ENCODE measurements at regions not wholly inside any gene's neighbourhood (a gene's known extent, or its start where the extent isn't known, plus 50 kb on each side); places are given as distances from the start of the nearest gene placed in this dataset.

GRCh38 chr10:128687408-128687807 lies 561.2 kb upstream of the MKI67 start:
- peaks cover 0 to 9% of the 10 kb centered on the region in 2 experiments; a peak in 1 of 4 replicates for H3K4me1 ChIP-seq (ENCODE audit: control insufficient read depth in 1 of 2, insufficient read depth in 2 of 2, low read length in 2 of 2)
- no peak overlapping the region for H3K4me2 ChIP-seq (ENCODE audit: low read length)
- H3K4me3 ChIP-seq (replicated peaks in 1 of 2; ENCODE audit: low read depth in 1 of 2, low read length in 2 of 2), result no peak overlapping the region
- H3K9ac ChIP-seq (ENCODE audit: low read length), result no peak overlapping the region
- H3K27ac ChIP-seq (ENCODE audit: low read depth, low read length), result no peak overlapping the region
- peaks cover 71% of the 10 kb centered on the region for H3K27me3 ChIP-seq (ENCODE audit: insufficient read depth, low read length)
- no peaks in the 10 kb centered on the region for H4K20me1 ChIP-seq (ENCODE audit: insufficient read depth)
- no peak for ATAC-seq
- TF ChIP-seq MAX (IDR thresholded peaks at IDR 0.05) (no peak), ZFX (IDR thresholded peaks at IDR 0.05) (no peak)
- no peaks in the 10 kb centered on the region for H3K9me2 ChIP-seq (ENCODE audit: insufficient read depth)
- intact Hi-C loops (cut with micrococcal nuclease), result no loop called here
- no peaks in the 10 kb centered on the region for H3K9me3 ChIP-seq (ENCODE audit: control insufficient read depth in 1 of 2, insufficient read depth in 1 of 2, low read depth in 1 of 2, low read length in 2 of 2)
- no peaks in the 10 kb centered on the region for H3K36me3 ChIP-seq (ENCODE audit: control insufficient read depth in 1 of 2, insufficient read depth in 2 of 2, low read length in 2 of 2)
- ChIA-PET RAD21 (ENCODE audit: low non-redundant PET in 1 of 2, low total read pairs in 2 of 2, uncharacterized antibody in 2 of 2, unreplicated experiment in 2 of 2) (no interaction called here), CTCF (no interaction called here), POLR2A (no interaction called here)
- H2AFZ ChIP-seq (ENCODE audit: low read depth, low read length, poor library complexity, severe bottlenecking), result no peak overlapping the region
- H3K79me2 ChIP-seq (ENCODE audit: insufficient read depth, low read length), result no peaks in the 10 kb centered on the region
- BruUV-seq (replicated peaks), result no TSS peak
- DNase-seq (ENCODE audit: low read depth, low spot score), result no peak

DNA sequence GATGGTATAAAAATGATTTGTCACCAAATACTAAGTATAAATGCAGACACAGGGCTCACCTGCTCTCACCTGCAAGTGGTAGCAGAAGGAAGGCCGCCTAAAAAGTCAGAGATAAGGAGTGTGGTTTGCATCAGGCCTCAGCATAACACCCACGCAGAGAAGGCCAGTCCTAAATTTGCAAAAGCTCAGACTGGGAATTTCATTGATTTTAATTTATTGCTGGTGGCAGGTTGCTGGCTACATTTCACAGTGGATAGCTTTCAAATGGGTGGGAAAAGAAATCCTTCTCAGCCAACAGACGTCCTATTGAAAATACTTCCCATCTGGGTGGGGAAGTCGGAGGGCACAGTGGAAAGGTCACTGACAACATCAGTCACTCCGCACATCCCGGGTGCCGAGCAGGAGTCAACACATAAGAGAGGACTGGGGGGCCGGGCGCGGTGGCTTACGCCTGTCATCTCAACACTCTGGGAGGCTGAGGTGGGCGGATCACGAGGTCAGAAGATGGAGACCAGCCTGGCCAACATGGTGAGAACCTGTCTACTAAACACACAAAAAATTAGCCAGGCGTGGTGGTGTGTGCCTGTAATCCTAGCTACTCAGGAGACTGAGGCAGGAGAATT lies 561.8 kb upstream of the MKI67 start:
- no peak overlapping the region for H3K4me3 ChIP-seq (replicated peaks in 1 of 2; ENCODE audit: low read depth in 1 of 2, low read length in 2 of 2)
- H3K9me3 ChIP-seq (ENCODE audit: control insufficient read depth in 1 of 2, insufficient read depth in 1 of 2, low read depth in 1 of 2, low read length in 2 of 2), result no peaks in the 10 kb centered on the region
- POLR2A ChIA-PET, result no interaction called here
- H3K4me2 ChIP-seq (ENCODE audit: low read length), result no peak overlapping the region
- peaks cover 71% of the 10 kb centered on the region for H3K27me3 ChIP-seq (ENCODE audit: insufficient read depth, low read length)
- H3K36me3 ChIP-seq (ENCODE audit: control insufficient read depth in 1 of 2, insufficient read depth in 2 of 2, low read length in 2 of 2), result no peaks in the 10 kb centered on the region
- intact Hi-C loops (cut with micrococcal nuclease), result no loop called here
- peaks cover 0 to 9% of the 10 kb centered on the region in 2 experiments; a peak in 1 of 4 replicates for H3K4me1 ChIP-seq (ENCODE audit: control insufficient read depth in 1 of 2, insufficient read depth in 2 of 2, low read length in 2 of 2)
- H4K20me1 ChIP-seq (ENCODE audit: insufficient read depth), result no peaks in the 10 kb centered on the region
- ATAC-seq (no peak), DNase-seq (ENCODE audit: low read depth, low spot score) (no peak)
- no TSS peak for BruUV-seq (replicated peaks)
- CTCF ChIA-PET, result no interaction called here
- RAD21 ChIA-PET (ENCODE audit: low non-redundant PET in 1 of 2, low total read pairs in 2 of 2, uncharacterized antibody in 2 of 2, unreplicated experiment in 2 of 2), result no interaction called here
- TF ChIP-seq SIN3A (IDR thresholded peaks at IDR 0.05; ENCODE audit: low read depth) (no peak), ZBTB33 (IDR thresholded peaks at IDR 0.05; ENCODE audit: extremely low read depth, insufficient replicate concordance, low read length) (no peak), SRF (IDR thresholded peaks at IDR 0.05; ENCODE audit: low read depth) (no peak), POLR2A (IDR thresholded peaks at IDR 0.05; ENCODE audit: borderline replicate concordance, extremely low read depth, insufficient read depth, insufficient read length) (no peak), CBX3 (IDR thresholded peaks at IDR 0.05; ENCODE audit: low read depth) (no peak), RAD21 (IDR thresholded peaks at IDR 0.05; ENCODE audit: low read depth) (no peak), ZNF274 (IDR thresholded peaks at IDR 0.05; ENCODE audit: low read depth, low read length) (no peak)
- no peaks in the 10 kb centered on the region for H3K9me2 ChIP-seq (ENCODE audit: insufficient read depth)
- no peak overlapping the region for H2AFZ ChIP-seq (ENCODE audit: low read depth, low read length, poor library complexity, severe bottlenecking)
- H3K9ac ChIP-seq (ENCODE audit: low read length), result no peak overlapping the region
- no peaks in the 10 kb centered on the region for H3K79me2 ChIP-seq (ENCODE audit: insufficient read depth, low read length)
- H3K27ac ChIP-seq (ENCODE audit: low read depth, low read length), result no peak overlapping the region
